CD8-positive, alpha-beta memory T cell (primary cell): ENCODE measurements at regions not wholly inside any gene's neighbourhood (a gene's known extent, or its start where the extent isn't known, plus 50 kb on each side); places are given as distances from the start of the nearest gene placed in this dataset.

Source experiments
- CTCF ChIA-PET: fragments of 350-600 bp; sonication (Branson Sonifier 250); formaldehyde crosslinking; loops from one replicate; lab custom pipeline; 2021; ENCODE audit warnings: antibody characterized with exemption; lab: Charles Lee
- POLR2A ChIA-PET: fragments of 350-600 bp; sonication (Branson Sonifier 250); formaldehyde crosslinking; loops from one replicate; lab custom pipeline; 2021; ENCODE audit warnings: antibody characterized with exemption; lab: Charles Lee
- DNase-seq, 5 donors: peaks; one replicate each; pipeline versions ENCODE4 v3.0.0 to v3.0.0-alpha.2; 2020 to 2022; ENCODE audit warnings: mixed read lengths in 1 of 5
- H3K27ac ChIP-seq: one replicate; pipeline ENCODE4 v1.7.0; 2013; ENCODE audit warnings: low read depth, mild to moderate bottlenecking, low read length, moderate library complexity
- H3K27me3 ChIP-seq: 2 replicates; pipeline ENCODE4 v1.7.0; 2013; ENCODE audit warnings: low read length, mild to moderate bottlenecking; ENCODE audit not compliant: insufficient read depth, poor library complexity, severe bottlenecking
- H3K36me3 ChIP-seq: 2 replicates; pipeline ENCODE4 v1.7.0; 2013; ENCODE audit warnings: mild to moderate bottlenecking, low read length, moderate library complexity; ENCODE audit not compliant: insufficient read depth
- H3K4me1 ChIP-seq: 2 replicates; pipeline ENCODE4 v1.7.0; 2013; ENCODE audit warnings: mild to moderate bottlenecking, low read length, moderate library complexity; ENCODE audit not compliant: insufficient read depth
- H3K4me3 ChIP-seq: 2 replicates; pipeline ENCODE4 v1.7.0; 2013; ENCODE audit warnings: mild to moderate bottlenecking, low read length
- H3K9me3 ChIP-seq: 2 replicates; pipeline ENCODE4 v1.7.0; 2013; ENCODE audit warnings: mild to moderate bottlenecking, low read length
- H3K27ac Mint-ChIP-seq, 8 donors: one replicate each; pipeline ENCODE4 v1.8.0; 2020 to 2021; ENCODE audit warnings: mixed read lengths in 8 of 8, mild to moderate bottlenecking in 6 of 8, inconsistent platforms in 3 of 8, moderate library complexity in 3 of 8
- H3K27me3 Mint-ChIP-seq, 2 donors: one replicate each; pipeline ENCODE4 v1.8.0; 2020 to 2021; ENCODE audit warnings: mixed read lengths in 2 of 2, mild to moderate bottlenecking in 1 of 2, moderate library complexity in 1 of 2
- H3K36me3 Mint-ChIP-seq, 3 donors: one replicate each; pipeline ENCODE4 v1.8.0; 2020 to 2021; ENCODE audit warnings: mixed read lengths in 3 of 3, inconsistent platforms in 1 of 3, mild to moderate bottlenecking in 1 of 3
- H3K4me1 Mint-ChIP-seq, 3 donors: one replicate each; pipeline ENCODE4 v1.8.0; 2020 to 2021; ENCODE audit warnings: mixed read lengths in 3 of 3, inconsistent platforms in 1 of 3, mild to moderate bottlenecking in 1 of 3
- H3K4me3 Mint-ChIP-seq, 7 donors: one replicate each; pipeline ENCODE4 v1.8.0; 2020 to 2021; ENCODE audit warnings: mixed read lengths in 7 of 7, mild to moderate bottlenecking in 6 of 7, moderate library complexity in 4 of 7, inconsistent platforms in 2 of 7
- H3K9me3 Mint-ChIP-seq, 5 donors: one replicate each; pipeline ENCODE4 v1.8.0; 2020 to 2022; ENCODE audit warnings: mixed read lengths in 5 of 5, mild to moderate bottlenecking in 3 of 5, moderate library complexity in 2 of 5, inconsistent platforms in 1 of 5

DNA sequence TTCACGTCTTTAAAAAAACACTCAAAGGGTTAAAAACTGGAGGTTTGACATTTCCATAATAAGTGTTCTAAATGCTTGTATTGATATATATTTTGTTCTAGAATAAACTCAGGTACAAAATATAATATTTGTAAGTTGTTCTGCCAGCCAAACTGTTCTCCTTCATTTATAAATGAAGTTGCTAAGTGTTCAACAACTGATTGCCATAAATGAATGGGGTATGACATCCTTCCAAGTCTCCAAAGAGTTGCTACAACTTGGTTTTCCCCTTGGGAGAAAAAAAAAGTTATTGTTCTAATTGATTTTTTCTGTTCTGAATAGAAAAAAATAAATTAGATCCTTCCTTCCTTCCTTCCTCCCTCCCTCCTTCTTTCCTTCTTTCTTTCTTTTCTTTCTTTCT lies 65.4 kb upstream of the BLID start:
- ChIA-PET CTCF (no interaction called here), POLR2A (no interaction called here)
- no peaks in the 10 kb centered on the region for H3K9me3 ChIP-seq
- H3K27me3 ChIP-seq, result no peaks in the 10 kb centered on the region
- Mint-ChIP-seq H3K36me3 (no peaks in the 10 kb centered on the region), H3K9me3 (no peaks in the 10 kb centered on the region), H3K27ac (no peak overlapping the region), H3K27me3 (peaks cover 3 to 5% of the 10 kb centered on the region in 2 donors), H3K4me3 (no peak overlapping the region), H3K4me1 (no peaks in the 10 kb centered on the region)
- H3K4me3 ChIP-seq, result no peak overlapping the region
- DNase-seq, result no peak
- H3K27ac ChIP-seq, result no peak overlapping the region
- H3K36me3 ChIP-seq, result no peaks in the 10 kb centered on the region
- no peaks in the 10 kb centered on the region for H3K4me1 ChIP-seq

DNA sequence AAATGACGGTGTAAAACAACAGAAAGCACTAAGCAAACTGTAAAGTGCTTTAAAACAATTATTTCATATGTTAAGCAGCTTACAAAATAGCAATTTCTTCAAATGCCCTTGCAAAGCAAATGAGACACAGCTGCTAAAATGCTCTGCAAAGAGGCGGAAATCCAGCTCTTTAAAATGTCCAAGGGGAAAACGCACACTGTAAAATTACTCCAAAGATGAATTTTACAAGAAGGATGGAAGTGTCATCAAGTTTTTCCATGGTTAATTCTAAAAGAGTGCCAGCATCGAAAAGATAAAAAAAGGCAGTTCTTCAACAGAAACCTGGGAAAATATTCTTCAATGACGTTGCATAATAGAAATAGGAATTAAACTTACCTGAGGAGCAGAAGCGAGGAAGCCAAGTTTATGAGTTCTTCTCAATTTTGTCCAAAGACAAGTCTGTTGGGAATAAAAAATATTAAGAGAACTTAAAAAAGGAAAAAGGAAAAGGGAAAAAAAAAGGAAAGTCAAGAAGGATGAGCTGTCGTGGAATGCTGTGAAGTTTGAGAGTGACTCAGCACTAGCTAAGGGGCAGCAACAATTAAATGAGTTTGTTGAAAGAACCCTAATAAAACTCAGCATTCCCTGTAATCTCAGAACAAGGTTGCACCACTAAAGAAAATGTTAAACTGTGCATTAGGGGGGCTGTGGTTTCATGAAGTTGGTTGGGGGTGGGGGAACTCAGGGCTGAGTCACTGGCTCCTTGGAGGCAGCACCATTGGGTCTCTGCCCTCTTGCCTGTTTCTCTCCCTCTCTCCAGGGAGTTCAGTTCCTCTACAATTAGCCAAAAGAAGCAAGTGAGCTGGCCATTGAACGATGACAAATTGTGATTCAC lies 64.2 kb upstream of the BLID start:
- POLR2A ChIA-PET, result no interaction called here
- Mint-ChIP-seq H3K4me1 (no peaks in the 10 kb centered on the region), H3K27ac (no peak overlapping the region), H3K9me3 (peaks cover 0 to 3% (median 0%) of the 10 kb centered on the region in 5 donors), H3K4me3 (no peak overlapping the region), H3K36me3 (no peaks in the 10 kb centered on the region), H3K27me3 (peaks cover 0 to 2% of the 10 kb centered on the region in 2 donors)
- no peaks in the 10 kb centered on the region for H3K4me1 ChIP-seq
- H3K27ac ChIP-seq, result no peak overlapping the region
- H3K4me3 ChIP-seq, result no peak overlapping the region
- H3K9me3 ChIP-seq, result no peaks in the 10 kb centered on the region
- no peak for DNase-seq
- CTCF ChIA-PET, result no interaction called here
- H3K36me3 ChIP-seq, result no peaks in the 10 kb centered on the region
- H3K27me3 ChIP-seq, result no peaks in the 10 kb centered on the region

- H3K4me1 ChIP-seq, result no peaks in the 10 kb centered on the region
- ChIA-PET POLR2A (no interaction called here), CTCF (no interaction called here)
- H3K9me3 ChIP-seq, result no peaks in the 10 kb centered on the region
- no peak overlapping the region for H3K27ac ChIP-seq
- Mint-ChIP-seq H3K4me1 (no peaks in the 10 kb centered on the region), H3K27ac (no peak overlapping the region), H3K36me3 (no peaks in the 10 kb centered on the region), H3K4me3 (no peak overlapping the region), H3K9me3 (peaks cover 0 to 3% (median 0%) of the 10 kb centered on the region in 5 donors), H3K27me3 (peaks cover 2 to 3% of the 10 kb centered on the region in 2 donors)
- no peaks in the 10 kb centered on the region for H3K36me3 ChIP-seq
- H3K27me3 ChIP-seq, result no peaks in the 10 kb centered on the region
- H3K4me3 ChIP-seq, result no peak overlapping the region
- no peak for DNase-seq
Observed at GRCh38 chr11:122178795-122179194, 62.8 kb upstream of the BLID start.

- Mint-ChIP-seq H3K9me3 (peaks cover 0 to 4% (median 2%) of the 10 kb centered on the region in 5 donors), H3K27ac (no peak overlapping the region)
Observed at GRCh38 chr11:122177238-122177637, 61.2 kb upstream of the BLID start.

DNA sequence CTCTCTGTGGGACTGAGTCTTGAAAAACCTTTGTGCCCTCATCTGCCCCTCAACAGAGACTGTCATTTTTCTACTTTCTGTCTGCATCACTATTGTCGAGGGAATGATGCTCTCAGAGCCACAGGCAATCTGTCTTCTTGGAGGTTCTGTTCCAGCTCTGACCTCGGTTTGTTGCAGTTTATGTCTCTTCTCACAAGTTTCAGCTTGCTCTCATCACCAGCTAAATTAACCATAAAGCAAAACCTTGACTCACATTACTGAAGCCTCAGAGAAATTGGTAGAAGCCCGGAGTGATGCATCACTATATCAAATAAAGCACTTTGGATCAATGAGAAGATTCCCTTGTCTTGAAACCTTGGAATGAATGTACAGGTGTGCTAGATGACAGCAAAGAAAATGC lies 60.6 kb upstream of the BLID start:
- Mint-ChIP-seq H3K36me3 (no peaks in the 10 kb centered on the region), H3K27ac (no peak overlapping the region), H3K9me3 (peaks cover 0 to 4% (median 2%) of the 10 kb centered on the region in 5 donors), H3K4me3 (no peak overlapping the region), H3K4me1 (no peaks in the 10 kb centered on the region), H3K27me3 (peaks cover under 1 to 3% of the 10 kb centered on the region in 2 donors)
- Histone ChIP-seq H3K36me3 (no peaks in the 10 kb centered on the region), H3K4me1 (no peaks in the 10 kb centered on the region), H3K27ac (no peak overlapping the region), H3K4me3 (no peak overlapping the region), H3K27me3 (no peaks in the 10 kb centered on the region), H3K9me3 (no peaks in the 10 kb centered on the region)
- no peak for DNase-seq
- POLR2A ChIA-PET, result no interaction called here
- CTCF ChIA-PET, result no interaction called here

More at GRCh38 chr11:122177238-122177637, 61.2 kb upstream of the BLID start:
- ChIA-PET CTCF (no interaction called here), POLR2A (no interaction called here)
- H3K27me3 Mint-ChIP-seq, result peaks cover 2 to 3% of the 10 kb centered on the region in 2 donors
- H3K4me3 Mint-ChIP-seq, result no peak overlapping the region
- H3K27ac ChIP-seq, result no peak overlapping the region
- no peak for DNase-seq
- no peaks in the 10 kb centered on the region for H3K27me3 ChIP-seq
- no peaks in the 10 kb centered on the region for H3K9me3 ChIP-seq
- no peak overlapping the region for H3K4me3 ChIP-seq
- no peaks in the 10 kb centered on the region for H3K36me3 ChIP-seq
- no peaks in the 10 kb centered on the region for H3K36me3 Mint-ChIP-seq
- no peaks in the 10 kb centered on the region for H3K4me1 Mint-ChIP-seq
- H3K4me1 ChIP-seq, result no peaks in the 10 kb centered on the region

- H3K27ac Mint-ChIP-seq, result no peak overlapping the region
Observed at GRCh38 chr11:122175306-122175705, 59.3 kb upstream of the BLID start.

GRCh38 chr11:122173587-122173986 lies 57.6 kb upstream of the BLID start:
- ChIA-PET CTCF (no interaction called here), POLR2A (no interaction called here)
- H3K36me3 ChIP-seq, result no peaks in the 10 kb centered on the region
- Mint-ChIP-seq H3K4me1 (no peaks in the 10 kb centered on the region), H3K27ac (no peak overlapping the region), H3K36me3 (no peaks in the 10 kb centered on the region), H3K4me3 (no peak overlapping the region), H3K27me3 (peaks cover 0 to 3% of the 10 kb centered on the region in 2 donors), H3K9me3 (peaks cover 2 to 4% (median 3%) of the 10 kb centered on the region in 5 donors)
- H3K27me3 ChIP-seq, result no peaks in the 10 kb centered on the region
- H3K9me3 ChIP-seq, result no peaks in the 10 kb centered on the region
- DNase-seq, result no peak
- no peaks in the 10 kb centered on the region for H3K4me1 ChIP-seq
- H3K4me3 ChIP-seq, result no peak overlapping the region
- H3K27ac ChIP-seq, result no peak overlapping the region

More at GRCh38 chr11:122175306-122175705, 59.3 kb upstream of the BLID start:
- no peaks in the 10 kb centered on the region for H3K27me3 ChIP-seq
- H3K4me3 ChIP-seq, result no peak overlapping the region
- no peak overlapping the region for H3K27ac ChIP-seq
- no peak for DNase-seq
- no peaks in the 10 kb centered on the region for H3K4me1 ChIP-seq
- H3K9me3 ChIP-seq, result no peaks in the 10 kb centered on the region
- peaks cover 0 to 3% of the 10 kb centered on the region in 2 donors for H3K27me3 Mint-ChIP-seq
- H3K4me1 Mint-ChIP-seq, result no peaks in the 10 kb centered on the region
- no peaks in the 10 kb centered on the region for H3K36me3 Mint-ChIP-seq
- POLR2A ChIA-PET, result no interaction called here
- H3K9me3 Mint-ChIP-seq, result peaks cover 2 to 4% (median 3%) of the 10 kb centered on the region in 5 donors
- CTCF ChIA-PET, result no interaction called here
- no peaks in the 10 kb centered on the region for H3K36me3 ChIP-seq
- no peak overlapping the region for H3K4me3 Mint-ChIP-seq

GRCh38 chr11:122173074-122173450 lies 57.0 kb upstream of the BLID start:
- ChIA-PET CTCF (no interaction called here), POLR2A (no interaction called here)
- no peaks in the 10 kb centered on the region for H3K4me1 Mint-ChIP-seq

More at GRCh38 chr11:122173074-122173450, 57.0 kb upstream of the BLID start:
- Mint-ChIP-seq H3K27ac (no peak overlapping the region), H3K36me3 (no peaks in the 10 kb centered on the region), H3K4me3 (no peak overlapping the region), H3K9me3 (peaks cover 2 to 4% (median 3%) of the 10 kb centered on the region in 5 donors), H3K27me3 (peaks cover 0 to 3% of the 10 kb centered on the region in 2 donors)
- H3K9me3 ChIP-seq, result no peaks in the 10 kb centered on the region
- H3K27me3 ChIP-seq, result no peaks in the 10 kb centered on the region
- no peak overlapping the region for H3K4me3 ChIP-seq
- no peaks in the 10 kb centered on the region for H3K36me3 ChIP-seq
- no peaks in the 10 kb centered on the region for H3K4me1 ChIP-seq
- no peak overlapping the region for H3K27ac ChIP-seq
- DNase-seq, result no peak
